Neural progenitor cell (in vitro differentiated cells): ENCODE measurements at regions not wholly inside any gene's neighbourhood (a gene's known extent, or its start where the extent isn't known, plus 50 kb on each side); places are given as distances from the start of the nearest gene placed in this dataset.

Source experiments
- EZH2 ChIP-seq: fragments of 200-600 bp; sonication (generic); IDR thresholded peaks from 2 replicates; pipeline ENCODE4 v1.6.1; 2017; ENCODE audit warnings: antibody characterized with exemption, mild to moderate bottlenecking, moderate library complexity
- TF ChIP-seq, protein P1 (sequence below): fragments of 200-600 bp; sonication (generic); IDR thresholded peaks from 2 replicates; pipeline ENCODE4 v1.5.1; 2017; ENCODE audit warnings: antibody characterized with exemption, mild to moderate bottlenecking

DNA sequence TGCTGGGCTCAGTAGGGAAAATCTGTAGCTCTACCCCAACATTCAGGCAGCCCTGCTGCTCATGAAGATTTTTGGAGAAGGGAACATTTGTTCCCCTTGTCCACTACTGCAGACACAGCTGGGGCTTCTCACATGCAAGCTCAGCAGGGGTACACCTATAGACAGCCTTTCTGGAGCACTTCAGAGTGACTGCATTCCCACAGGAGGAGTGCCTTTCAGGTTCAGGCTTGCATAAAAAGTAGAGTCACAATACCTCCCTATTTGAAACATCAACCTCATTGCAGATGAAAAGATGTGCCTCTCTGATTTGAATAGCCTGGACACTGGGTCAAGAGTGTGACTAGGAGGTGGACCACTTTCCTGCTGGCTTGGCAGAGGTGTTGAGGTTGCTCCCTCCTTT, 53.3 kb upstream of the NAP1L2 start:
- TF ChIP-seq, protein P1, sequence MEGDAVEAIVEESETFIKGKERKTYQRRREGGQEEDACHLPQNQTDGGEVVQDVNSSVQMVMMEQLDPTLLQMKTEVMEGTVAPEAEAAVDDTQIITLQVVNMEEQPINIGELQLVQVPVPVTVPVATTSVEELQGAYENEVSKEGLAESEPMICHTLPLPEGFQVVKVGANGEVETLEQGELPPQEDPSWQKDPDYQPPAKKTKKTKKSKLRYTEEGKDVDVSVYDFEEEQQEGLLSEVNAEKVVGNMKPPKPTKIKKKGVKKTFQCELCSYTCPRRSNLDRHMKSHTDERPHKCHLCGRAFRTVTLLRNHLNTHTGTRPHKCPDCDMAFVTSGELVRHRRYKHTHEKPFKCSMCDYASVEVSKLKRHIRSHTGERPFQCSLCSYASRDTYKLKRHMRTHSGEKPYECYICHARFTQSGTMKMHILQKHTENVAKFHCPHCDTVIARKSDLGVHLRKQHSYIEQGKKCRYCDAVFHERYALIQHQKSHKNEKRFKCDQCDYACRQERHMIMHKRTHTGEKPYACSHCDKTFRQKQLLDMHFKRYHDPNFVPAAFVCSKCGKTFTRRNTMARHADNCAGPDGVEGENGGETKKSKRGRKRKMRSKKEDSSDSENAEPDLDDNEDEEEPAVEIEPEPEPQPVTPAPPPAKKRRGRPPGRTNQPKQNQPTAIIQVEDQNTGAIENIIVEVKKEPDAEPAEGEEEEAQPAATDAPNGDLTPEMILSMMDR = no peak
- TF ChIP-seq EZH2 = no peak
